Stimulated activated CD4-positive, alpha-beta T cell treated with anti-CD3 and anti-CD28 coated beads, Interleukin-15, amount 100 ng/mL, for 24 hours (primary cell): ENCODE measurements at regions not wholly inside any gene's neighbourhood (a gene's known extent, or its start where the extent isn't known, plus 50 kb on each side); places are given as distances from the start of the nearest gene placed in this dataset.
A peak's percentile ranks its signal among the peaks of the same experiment; 100 is the strongest.
"Not testable (repeated sequence)": the region's sequence is repeated elsewhere in the genome, so short reads cannot be mapped to it uniquely, and the experiment has no call there.

Experiments
- DNase-seq: peaks from one replicate; pipeline ENCODE4 v3.0.0-alpha.2; 2020

DNA sequence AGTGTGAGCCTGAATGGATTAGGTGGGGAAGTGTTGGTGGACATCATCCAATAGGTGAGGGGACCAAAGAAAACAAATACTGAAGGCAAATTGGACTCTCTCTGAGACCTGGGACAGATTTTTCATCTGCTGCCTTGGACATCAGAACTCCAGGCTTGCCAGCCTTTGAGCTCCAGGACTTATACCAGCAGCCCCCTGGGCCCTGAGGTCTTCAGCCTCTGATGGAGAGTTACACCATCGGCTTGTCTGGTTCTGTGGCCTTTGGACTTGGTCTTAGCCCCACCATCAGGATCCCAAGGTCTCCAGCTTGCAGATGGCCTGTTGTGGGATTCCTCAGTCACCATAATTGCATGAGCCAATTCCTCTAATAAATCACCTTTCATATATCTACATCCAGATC is 80.8 kb upstream of the SLC8A3 start:
- DNase-seq, result no peak

DNA sequence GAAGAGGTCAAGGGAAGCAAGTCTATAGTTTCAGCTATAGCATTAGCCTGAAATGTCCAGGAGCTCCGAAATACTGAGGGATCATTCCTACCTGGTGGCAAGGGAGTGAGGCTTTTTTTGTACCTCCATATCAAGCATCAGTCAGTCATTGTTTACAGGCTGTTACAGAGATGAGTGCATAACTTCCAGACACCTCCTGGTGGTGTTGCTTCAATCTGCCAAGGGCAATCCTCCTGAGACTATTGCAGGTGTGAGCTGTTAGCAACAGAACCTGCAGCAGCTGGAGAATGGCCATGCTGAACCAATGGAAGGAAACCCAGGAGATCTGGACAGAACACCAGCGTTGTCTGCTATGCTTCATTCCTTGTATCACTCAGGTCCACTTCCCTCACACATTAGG is 80.0 kb upstream of the SLC8A3 start:
- no peak for DNase-seq

DNA sequence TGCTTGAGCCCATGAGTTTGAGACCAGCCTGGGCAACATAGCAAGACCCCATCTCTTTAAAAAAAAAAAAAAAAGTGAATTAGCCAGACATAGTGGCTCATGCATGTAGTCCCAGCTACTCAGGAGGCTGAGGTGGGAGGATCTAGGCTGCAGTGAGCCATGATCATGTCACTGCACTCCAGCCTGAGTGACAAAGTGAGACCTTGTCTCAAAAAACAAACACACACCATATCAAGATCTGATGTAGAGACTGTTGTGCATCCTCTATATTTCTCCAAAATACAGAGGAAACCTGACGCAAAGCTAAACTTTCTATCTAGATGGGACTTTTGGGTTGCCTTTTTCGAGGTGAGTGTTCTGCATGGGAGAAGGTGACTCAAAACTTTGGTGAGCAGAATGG is 77.4 kb upstream of the SLC8A3 start:
- no peak for DNase-seq

DNA sequence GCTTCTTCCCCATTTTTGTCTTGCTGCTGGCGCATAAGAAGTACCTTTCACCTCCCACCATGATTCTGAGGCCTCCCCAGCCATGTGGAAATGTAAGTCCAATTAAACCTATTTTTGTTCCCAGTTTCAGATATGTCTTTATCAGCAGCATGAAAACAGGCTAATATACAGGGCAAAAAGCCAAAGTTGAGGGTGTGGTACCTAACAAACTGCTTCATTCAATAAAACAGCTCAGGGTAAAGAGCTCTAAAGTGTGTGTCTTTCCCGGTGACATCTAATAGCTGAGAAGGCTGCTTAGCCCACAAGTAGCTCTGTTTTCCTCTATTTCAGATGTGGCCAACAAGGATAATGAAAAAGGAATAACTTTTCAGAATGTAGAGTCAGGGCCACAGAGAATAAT is 76.7 kb upstream of the SLC8A3 start:
- DNase-seq, result no peak

DNA sequence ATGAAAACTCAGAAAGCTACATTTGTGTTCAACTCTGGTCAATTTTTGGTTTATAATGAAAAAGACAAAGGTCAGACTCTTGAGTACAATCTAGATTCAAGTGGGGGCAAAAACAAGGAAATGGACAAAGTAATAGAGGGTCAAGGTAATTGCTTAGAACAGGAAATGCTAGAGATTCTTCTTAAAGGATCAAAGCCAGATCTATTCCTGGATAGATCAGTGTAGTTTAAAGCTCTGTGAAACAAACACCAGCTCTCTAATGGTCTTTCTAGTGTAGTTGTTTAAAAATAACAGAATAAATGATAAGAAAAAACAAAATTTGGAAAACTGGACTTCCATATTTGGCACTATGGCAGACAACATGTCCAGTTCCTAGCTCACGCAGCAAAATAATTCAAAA is 70.7 kb upstream of the SLC8A3 start:
- no peak for DNase-seq

DNA sequence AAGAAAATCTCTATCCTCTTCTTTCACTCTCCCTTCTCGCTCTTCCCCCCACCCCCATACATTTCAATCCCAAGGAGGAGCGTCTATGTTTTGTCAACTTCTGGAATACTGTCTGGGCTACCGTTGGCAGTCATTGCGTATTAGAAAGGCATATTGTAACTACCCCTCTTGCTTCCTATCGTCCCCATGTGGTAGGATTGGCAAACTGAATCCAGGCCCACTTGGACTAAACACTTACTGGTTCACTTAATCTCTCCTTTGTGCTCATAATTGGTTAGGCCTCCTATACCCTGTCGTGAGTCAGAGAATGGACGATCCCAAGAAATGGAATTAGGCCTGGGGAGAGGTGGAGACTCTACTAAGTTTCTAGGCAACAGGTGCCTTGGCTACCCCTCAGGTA is 68.8 kb upstream of the SLC8A3 start:
- DNase-seq, result peak; percentile 31

DNA sequence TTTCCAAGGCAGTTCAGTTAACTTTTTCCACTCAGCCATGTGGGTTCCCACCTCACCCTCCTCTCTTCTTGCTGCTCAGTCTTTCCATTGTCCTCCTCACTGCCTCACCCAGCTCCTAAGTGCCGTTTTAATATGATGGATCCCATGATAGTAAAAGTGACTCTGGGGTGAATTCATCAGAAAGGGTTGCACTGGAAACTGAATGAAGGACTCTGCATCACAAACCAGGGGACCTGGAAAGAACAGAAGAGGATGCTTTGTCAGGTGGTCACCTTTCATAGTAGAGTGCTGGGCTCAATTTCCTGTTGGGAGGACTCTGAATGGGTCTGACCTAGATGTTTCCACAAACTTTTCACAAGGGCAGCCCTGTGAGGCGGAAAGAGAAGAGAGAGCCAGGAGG is 67.8 kb upstream of the SLC8A3 start:
- DNase-seq, result no peak

DNA sequence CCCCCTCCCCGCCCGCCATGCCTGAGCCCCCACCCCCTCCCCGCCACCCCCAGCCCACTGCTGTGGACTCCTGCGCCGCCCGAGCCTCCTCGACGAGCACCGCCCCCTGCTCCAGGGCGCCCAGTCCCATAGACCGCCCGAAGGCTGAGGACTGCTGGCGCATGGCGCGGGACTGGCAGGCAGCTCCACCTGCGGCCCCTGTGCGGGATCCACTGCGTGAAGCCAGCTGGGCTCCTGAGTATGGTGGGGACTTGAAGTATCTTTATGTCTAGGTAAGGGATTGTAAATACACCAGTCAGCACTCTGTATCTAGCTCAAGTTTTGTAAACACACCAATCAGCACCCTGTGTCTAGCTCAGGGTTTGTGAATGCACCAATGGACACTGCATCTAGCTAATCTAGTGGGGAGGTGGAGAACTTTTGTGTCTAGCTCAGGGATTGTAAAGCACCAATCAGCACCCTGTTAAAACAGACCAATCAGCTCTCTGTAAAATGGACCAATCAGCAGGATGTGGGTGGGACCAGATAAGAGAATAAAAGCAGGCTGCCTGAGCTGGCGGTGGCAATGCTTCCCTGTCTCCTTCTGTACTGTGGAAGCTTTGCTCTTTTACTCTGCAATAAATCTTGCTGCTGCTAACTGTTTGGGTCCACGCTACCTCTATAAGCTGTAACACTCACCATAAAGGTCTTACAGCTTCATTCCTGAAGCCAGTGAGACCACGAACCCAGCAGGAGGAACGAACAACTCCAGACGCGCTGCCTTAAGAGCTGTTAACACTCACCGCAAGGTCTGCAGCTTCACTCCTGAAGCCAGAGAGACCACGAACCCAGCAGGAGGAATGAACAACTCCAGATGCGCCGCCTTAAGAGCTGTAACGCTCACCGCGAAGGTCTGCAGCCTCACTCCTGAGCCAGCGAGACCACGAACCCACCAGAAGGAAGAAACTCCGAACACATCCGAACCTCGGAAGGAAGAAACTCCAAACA is 66.6 kb upstream of the SLC8A3 start:
- peak; percentile 27 for DNase-seq

DNA sequence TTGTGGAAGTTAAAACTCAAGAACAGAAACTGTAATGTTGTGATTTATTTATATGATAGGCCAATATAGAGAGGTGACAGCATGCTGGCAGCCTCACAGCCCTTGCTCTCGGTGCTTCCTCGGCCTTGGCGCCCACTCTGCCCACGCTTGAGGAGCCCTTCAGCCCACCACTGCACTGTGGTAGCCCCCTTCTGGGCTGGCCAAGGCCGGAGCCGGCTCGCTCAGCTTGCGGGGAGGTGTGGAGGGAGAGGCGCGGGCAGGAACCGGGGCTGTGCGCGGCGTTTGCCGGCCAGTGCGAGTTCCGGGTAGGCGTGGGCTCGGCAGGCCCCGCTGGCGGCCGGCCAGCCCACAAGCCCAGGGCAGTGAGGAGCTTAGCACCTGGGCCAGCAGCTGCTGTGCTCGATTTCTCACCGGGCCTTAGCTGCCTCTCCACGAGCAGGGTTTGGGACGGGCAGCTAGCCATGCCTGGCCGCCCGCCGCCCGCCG is 65.8 kb upstream of the SLC8A3 start:
- peak; percentile 21 for DNase-seq

DNA sequence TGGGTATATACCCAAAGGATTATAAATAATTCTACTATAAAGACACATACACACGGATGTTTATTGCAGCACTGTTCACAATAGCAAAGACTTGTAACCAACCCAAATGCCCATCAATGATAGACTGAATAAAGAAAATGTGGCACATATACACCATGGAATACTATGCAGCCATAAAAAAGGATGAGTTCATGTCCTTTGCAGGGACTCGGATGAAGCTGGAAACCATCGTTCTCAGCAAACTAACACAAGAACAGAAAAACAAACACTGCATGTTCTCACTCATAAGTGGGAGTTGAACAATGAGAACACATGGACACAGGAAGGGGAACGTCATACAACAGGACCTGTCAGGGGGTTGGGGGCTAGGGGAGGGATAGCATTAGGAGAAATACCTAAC is 64.8 kb upstream of the SLC8A3 start:
- not testable (repeated sequence) for DNase-seq

DNA sequence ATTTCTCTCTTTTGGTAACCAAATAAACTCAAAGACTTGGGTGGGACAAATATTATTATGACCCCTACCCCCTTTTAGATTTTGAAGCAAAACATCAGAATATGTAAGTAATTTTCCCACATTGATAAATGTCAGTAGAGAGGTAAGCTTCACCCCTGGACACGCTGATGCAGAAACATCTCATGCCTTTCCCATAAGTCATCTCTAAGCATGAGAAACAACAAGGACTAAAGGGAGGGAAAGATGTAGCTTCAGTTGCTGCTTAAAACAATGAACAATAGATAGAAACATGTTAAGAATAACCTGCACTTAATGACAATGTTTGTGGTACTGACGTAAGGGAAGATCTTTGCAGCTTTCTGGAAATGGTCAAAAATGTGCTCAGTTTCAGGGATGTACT is 56.3 kb upstream of the SLC8A3 start:
- DNase-seq, result no peak

DNA sequence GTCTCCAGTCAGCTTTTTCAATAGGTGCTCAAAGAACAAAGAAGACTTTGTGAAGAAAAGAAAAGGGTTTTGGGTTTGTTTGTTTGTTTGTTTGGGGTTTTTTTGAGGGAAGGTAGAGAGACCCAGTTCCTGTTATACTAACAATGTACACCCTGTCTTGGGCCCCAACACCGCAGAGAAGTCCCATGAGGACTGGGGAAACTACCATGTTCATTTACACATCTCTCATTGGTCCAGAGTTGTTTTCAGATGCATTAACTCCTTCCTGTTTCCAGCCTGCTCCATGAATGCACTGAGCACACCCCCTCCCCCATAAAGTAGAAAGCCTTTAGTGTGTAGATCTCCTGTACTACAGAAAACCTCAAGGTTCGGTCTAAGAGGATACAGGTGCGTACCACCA is 51.1 kb upstream of the SLC8A3 start:
- no peak for DNase-seq

DNA sequence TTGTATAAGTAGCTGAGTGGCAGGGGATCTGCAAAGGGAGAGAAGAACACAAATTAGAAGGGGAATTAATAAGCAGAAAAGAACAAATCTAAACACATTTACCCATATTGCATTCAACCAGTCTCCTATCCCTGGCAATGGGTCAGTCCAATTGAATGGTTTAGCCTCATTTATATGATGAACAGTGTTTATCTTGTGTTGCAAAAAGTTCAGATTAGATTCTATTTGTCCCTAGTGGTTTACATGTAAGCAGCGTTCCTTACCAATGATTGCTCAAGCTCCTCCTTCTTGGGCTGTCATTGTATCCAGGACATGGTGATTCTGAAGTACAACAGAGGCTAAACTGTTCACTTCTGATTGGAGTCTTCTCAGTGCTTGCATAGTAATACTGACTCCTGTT is 49.9 kb upstream of the SLC8A3 start:
- DNase-seq, result not testable (repeated sequence)
